ENCODE measurements at regions not wholly inside any gene's neighbourhood (a gene's known extent, or its start where the extent isn't known, plus 50 kb on each side); places are given as distances from the start of the nearest gene placed in this dataset.

DNA sequence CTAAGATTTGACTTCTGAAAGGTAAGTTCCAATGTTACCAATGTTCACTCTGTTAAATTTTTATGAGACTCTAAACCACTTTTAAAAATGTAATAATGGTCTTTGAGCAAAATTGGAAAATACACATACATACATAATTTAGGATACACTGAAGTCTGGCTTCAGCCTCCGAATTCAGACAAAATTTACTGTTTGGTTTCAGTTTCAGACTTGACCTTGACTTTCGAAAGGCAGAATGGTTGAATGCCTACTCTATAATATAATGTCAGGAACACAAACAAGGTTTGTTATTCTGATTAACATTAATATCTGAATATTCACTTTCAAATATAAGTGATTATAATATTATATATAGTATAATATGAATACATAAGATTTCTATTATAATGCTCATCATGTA, 74.1 kb upstream of the KRAS start:
- H3F3A ChIP-seq (replicated peaks; ENCODE audit: low read depth), result no peaks in the 10 kb centered on the region
- H3K27me3 ChIP-seq (ENCODE audit: insufficient read depth), result no peaks in the 10 kb centered on the region
- Mint-ChIP-seq H3K4me3 (no peak overlapping the region), H3K27me3 (ENCODE audit: insufficient read depth, low read depth, poor library complexity) (no peaks in the 10 kb centered on the region), H3K4me1 (peaks cover 20% of the 10 kb centered on the region; the same call in 2 of the 3 replicates), H3K36me3 (ENCODE audit: low read depth) (no peaks in the 10 kb centered on the region), H3K9me3 (no peaks in the 10 kb centered on the region), H3K27ac (no peak overlapping the region)
- ATAC-seq, result no peak
- no peak overlapping the region for H3K4me3 ChIP-seq
- no peak overlapping the region for H2AFZ ChIP-seq
- no peaks in the 10 kb centered on the region for H3K36me3 ChIP-seq (ENCODE audit: insufficient read depth)
- H3K79me2 ChIP-seq (replicated peaks; ENCODE audit: insufficient read depth), result no peaks in the 10 kb centered on the region
- no peak for DNase-seq (ENCODE audit: low spot score)
- no peak overlapping the region for H3K27ac ChIP-seq (ENCODE audit: low read depth)
- H3K4me1 ChIP-seq (ENCODE audit: insufficient read depth), result peaks cover 3% of the 10 kb centered on the region; the same call in 1 of the 2 replicates
- TF ChIP-seq STAT1 (IDR thresholded peaks at IDR 0.05; ENCODE audit: unreplicated experiment), result no peak
- TF ChIP-seq, protein P1, sequence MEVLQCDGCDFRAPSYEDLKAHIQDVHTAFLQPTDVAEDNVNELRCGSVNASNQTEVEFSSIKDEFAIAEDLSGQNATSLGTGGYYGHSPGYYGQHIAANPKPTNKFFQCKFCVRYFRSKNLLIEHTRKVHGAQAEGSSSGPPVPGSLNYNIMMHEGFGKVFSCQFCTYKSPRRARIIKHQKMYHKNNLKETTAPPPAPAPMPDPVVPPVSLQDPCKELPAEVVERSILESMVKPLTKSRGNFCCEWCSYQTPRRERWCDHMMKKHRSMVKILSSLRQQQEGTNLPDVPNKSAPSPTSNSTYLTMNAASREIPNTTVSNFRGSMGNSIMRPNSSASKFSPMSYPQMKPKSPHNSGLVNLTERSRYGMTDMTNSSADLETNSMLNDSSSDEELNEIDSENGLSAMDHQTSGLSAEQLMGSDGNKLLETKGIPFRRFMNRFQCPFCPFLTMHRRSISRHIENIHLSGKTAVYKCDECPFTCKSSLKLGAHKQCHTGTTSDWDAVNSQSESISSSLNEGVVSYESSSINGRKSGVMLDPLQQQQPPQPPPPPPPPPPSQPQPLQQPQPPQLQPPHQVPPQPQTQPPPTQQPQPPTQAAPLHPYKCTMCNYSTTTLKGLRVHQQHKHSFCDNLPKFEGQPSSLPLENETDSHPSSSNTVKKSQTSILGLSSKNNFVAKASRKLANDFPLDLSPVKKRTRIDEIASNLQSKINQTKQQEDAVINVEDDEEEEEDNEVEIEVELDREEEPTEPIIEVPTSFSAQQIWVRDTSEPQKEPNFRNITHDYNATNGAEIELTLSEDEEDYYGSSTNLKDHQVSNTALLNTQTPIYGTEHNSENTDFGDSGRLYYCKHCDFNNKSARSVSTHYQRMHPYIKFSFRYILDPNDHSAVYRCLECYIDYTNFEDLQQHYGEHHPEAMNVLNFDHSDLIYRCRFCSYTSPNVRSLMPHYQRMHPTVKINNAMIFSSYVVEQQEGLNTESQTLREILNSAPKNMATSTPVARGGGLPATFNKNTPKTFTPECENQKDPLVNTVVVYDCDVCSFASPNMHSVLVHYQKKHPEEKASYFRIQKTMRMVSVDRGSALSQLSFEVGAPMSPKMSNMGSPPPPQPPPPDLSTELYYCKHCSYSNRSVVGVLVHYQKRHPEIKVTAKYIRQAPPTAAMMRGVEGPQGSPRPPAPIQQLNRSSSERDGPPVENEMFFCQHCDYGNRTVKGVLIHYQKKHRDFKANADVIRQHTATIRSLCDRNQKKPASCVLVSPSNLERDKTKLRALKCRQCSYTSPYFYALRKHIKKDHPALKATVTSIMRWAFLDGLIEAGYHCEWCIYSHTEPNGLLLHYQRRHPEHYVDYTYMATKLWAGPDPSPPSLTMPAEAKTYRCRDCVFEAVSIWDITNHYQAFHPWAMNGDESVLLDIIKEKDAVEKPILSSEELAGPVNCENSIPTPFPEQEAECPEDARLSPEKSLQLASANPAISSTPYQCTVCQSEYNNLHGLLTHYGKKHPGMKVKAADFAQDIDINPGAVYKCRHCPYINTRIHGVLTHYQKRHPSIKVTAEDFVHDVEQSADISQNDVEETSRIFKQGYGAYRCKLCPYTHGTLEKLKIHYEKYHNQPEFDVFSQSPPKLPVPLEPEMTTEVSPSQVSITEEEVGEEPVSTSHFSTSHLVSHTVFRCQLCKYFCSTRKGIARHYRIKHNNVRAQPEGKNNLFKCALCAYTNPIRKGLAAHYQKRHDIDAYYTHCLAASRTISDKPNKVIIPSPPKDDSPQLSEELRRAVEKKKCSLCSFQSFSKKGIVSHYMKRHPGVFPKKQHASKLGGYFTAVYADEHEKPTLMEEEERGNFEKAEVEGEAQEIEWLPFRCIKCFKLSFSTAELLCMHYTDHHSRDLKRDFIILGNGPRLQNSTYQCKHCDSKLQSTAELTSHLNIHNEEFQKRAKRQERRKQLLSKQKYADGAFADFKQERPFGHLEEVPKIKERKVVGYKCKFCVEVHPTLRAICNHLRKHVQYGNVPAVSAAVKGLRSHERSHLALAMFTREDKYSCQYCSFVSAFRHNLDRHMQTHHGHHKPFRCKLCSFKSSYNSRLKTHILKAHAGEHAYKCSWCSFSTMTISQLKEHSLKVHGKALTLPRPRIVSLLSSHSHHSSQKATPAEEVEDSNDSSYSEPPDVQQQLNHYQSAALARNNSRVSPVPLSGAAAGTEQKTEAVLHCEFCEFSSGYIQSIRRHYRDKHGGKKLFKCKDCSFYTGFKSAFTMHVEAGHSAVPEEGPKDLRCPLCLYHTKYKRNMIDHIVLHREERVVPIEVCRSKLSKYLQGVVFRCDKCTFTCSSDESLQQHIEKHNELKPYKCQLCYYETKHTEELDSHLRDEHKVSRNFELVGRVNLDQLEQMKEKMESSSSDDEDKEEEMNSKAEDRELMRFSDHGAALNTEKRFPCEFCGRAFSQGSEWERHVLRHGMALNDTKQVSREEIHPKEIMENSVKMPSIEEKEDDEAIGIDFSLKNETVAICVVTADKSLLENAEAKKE (CRISPR knock-in tag; IDR thresholded peaks at IDR 0.05), result no peak
- no peaks in the 10 kb centered on the region for H4K20me1 ChIP-seq (replicated peaks; ENCODE audit: insufficient read depth)
- H3K4me2 ChIP-seq, result no peak overlapping the region
- H3K9me2 ChIP-seq (ENCODE audit: insufficient read depth), result no peaks in the 10 kb centered on the region

DNA sequence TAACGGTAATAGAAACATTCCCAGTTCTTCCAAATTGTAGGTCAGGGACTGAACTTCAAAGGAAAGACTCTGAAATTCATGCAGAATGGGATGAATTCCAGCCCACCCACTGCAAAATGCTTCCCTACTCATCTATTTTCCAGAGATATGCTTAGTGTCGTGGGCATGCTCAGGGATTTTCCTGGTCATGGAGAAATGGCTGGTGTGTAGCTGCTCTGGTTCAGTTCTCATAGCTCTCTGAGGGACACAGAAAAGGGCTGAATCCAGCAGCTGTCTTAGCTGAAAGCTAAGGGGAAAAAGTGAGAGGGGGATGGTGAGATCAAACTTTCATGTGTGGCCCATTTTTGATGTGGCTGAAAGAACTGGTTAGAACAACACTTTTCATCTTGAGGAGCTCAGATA, 72.9 kb upstream of the KRAS start:
- no peaks in the 10 kb centered on the region for H3F3A ChIP-seq (replicated peaks; ENCODE audit: low read depth)
- H4K20me1 ChIP-seq (replicated peaks; ENCODE audit: insufficient read depth), result no peaks in the 10 kb centered on the region
- no peaks in the 10 kb centered on the region for H3K36me3 Mint-ChIP-seq (ENCODE audit: low read depth)
- H3K9me2 ChIP-seq (ENCODE audit: insufficient read depth), result no peaks in the 10 kb centered on the region
- H3K9me3 Mint-ChIP-seq, result no peaks in the 10 kb centered on the region
- no peak overlapping the region for H3K4me3 ChIP-seq
- no peaks in the 10 kb centered on the region for H3K27me3 Mint-ChIP-seq (ENCODE audit: insufficient read depth, low read depth, poor library complexity)
- DNase-seq (ENCODE audit: low spot score), result no peak
- H3K4me1 Mint-ChIP-seq, result peaks cover 20% of the 10 kb centered on the region; the same call in 2 of the 3 replicates
- H3K4me1 ChIP-seq (ENCODE audit: insufficient read depth), result peaks cover 3% of the 10 kb centered on the region; the same call in 1 of the 2 replicates
- TF ChIP-seq, protein P2, sequence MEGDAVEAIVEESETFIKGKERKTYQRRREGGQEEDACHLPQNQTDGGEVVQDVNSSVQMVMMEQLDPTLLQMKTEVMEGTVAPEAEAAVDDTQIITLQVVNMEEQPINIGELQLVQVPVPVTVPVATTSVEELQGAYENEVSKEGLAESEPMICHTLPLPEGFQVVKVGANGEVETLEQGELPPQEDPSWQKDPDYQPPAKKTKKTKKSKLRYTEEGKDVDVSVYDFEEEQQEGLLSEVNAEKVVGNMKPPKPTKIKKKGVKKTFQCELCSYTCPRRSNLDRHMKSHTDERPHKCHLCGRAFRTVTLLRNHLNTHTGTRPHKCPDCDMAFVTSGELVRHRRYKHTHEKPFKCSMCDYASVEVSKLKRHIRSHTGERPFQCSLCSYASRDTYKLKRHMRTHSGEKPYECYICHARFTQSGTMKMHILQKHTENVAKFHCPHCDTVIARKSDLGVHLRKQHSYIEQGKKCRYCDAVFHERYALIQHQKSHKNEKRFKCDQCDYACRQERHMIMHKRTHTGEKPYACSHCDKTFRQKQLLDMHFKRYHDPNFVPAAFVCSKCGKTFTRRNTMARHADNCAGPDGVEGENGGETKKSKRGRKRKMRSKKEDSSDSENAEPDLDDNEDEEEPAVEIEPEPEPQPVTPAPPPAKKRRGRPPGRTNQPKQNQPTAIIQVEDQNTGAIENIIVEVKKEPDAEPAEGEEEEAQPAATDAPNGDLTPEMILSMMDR (conservative IDR thresholded peaks at IDR 0.05; ENCODE audit: low read depth in 2 of 2), result no peak
- no peak for TF ChIP-seq STAT1 (IDR thresholded peaks at IDR 0.05; ENCODE audit: unreplicated experiment)
- TF ChIP-seq EZH2phosphoT487 (IDR thresholded peaks at IDR 0.05; ENCODE audit: unreplicated experiment), result no peak
- H3K79me2 ChIP-seq (replicated peaks; ENCODE audit: insufficient read depth), result no peaks in the 10 kb centered on the region
- no peak for ATAC-seq
- H3K36me3 ChIP-seq (ENCODE audit: insufficient read depth), result no peaks in the 10 kb centered on the region
- H3K27me3 ChIP-seq (ENCODE audit: insufficient read depth), result no peaks in the 10 kb centered on the region
- no peak overlapping the region for H3K27ac ChIP-seq (ENCODE audit: low read depth)
- no peak overlapping the region for H3K27ac Mint-ChIP-seq
- peak overlapping the region; percentile 90; the same call in 1 of the 2 replicates for H2AFZ ChIP-seq
- no peak overlapping the region for H3K4me3 Mint-ChIP-seq
- no peak overlapping the region for H3K4me2 ChIP-seq

All from GM23338 (cell line).